ENCODE measurements at regions not wholly inside any gene's neighbourhood (a gene's known extent, or its start where the extent isn't known, plus 50 kb on each side); places are given as distances from the start of the nearest gene placed in this dataset.

DNA sequence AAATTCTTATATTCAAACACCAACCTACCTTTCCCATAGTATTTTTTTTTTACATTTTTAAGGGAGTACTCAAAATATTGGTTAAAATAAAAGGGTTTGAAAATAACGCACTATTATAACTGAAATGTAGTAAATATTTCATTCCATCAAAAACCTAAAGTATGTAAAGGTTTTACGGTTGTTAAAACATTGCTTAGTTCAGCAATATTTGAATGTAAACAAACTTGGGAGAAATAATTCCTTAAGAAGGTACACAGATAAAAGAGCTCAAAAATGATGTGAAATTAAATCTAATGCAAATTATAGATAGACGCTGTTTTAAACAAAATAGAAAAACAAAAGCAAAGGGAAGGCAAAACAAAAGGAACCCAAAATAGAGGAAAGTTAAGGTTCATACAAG is 1476.9 kb downstream of the PCDH18 start:
- TF ChIP-seq, protein P1, sequence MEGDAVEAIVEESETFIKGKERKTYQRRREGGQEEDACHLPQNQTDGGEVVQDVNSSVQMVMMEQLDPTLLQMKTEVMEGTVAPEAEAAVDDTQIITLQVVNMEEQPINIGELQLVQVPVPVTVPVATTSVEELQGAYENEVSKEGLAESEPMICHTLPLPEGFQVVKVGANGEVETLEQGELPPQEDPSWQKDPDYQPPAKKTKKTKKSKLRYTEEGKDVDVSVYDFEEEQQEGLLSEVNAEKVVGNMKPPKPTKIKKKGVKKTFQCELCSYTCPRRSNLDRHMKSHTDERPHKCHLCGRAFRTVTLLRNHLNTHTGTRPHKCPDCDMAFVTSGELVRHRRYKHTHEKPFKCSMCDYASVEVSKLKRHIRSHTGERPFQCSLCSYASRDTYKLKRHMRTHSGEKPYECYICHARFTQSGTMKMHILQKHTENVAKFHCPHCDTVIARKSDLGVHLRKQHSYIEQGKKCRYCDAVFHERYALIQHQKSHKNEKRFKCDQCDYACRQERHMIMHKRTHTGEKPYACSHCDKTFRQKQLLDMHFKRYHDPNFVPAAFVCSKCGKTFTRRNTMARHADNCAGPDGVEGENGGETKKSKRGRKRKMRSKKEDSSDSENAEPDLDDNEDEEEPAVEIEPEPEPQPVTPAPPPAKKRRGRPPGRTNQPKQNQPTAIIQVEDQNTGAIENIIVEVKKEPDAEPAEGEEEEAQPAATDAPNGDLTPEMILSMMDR (IDR thresholded peaks at IDR 0.05; ENCODE audit: insufficient read depth, low read length, severe bottlenecking), result no peak
- Histone ChIP-seq H3K27me3 (ENCODE audit: control insufficient read depth, insufficient read depth, low read length) (no peaks in the 10 kb centered on the region), H3K4me3 (ENCODE audit: low read depth, low read length) (no peak overlapping the region), H3K36me3 (ENCODE audit: control insufficient read depth, insufficient read depth, low read length) (no peaks in the 10 kb centered on the region)
- no peak for FAIRE-seq
- DNase-seq (ENCODE audit: low read depth), result no peak

DNA sequence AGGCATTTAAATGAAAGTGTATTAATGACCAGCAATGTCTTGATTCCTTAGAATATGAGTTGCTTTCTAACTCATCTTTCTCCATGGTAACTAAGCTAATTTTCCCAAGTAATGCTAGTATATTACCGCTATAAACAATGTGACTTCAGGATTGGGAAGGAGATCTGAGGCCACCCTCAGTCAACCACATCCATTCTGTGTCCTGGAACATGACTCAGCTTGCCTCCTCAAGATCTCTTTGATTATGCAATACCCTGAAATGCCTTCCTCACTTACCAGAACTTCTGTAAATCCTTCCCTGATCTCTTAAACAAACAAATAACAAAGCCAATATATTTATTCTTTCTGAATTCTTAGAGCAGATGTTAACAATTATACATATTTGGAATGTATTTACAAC is 1495.5 kb downstream of the PCDH18 start:
- DNase-seq (ENCODE audit: low read depth) (peak; percentile 52), FAIRE-seq (no peak)

DNA sequence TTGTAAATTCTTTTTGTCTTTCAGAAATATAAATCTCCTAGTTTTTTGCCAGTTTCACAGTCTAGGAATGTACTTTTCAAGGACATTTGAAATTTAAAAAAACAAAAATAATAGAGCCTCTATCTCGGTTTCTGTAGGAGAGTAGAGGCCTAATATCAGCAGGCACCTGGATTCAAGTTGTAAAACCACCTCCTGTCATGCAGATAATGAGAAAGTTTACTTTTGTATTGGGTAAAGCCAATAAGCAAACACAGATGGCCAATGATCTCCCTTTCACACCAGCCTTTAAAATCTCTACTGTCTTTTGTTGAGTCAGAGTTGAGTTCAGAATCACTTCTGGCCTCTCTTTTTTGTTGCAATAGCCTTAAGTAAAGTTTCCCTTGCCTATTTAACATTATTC is 1499.9 kb downstream of the PCDH18 start:
- no peak for DNase-seq (ENCODE audit: low read depth)
- no peaks in the 10 kb centered on the region for H3K36me3 ChIP-seq (ENCODE audit: control insufficient read depth, insufficient read depth, low read length)
- H3K27me3 ChIP-seq (ENCODE audit: control insufficient read depth, insufficient read depth, low read length), result no peaks in the 10 kb centered on the region
- no peak for FAIRE-seq
- TF ChIP-seq, protein P1 (IDR thresholded peaks at IDR 0.05; ENCODE audit: insufficient read depth, low read length, severe bottlenecking), result no peak
- H3K4me3 ChIP-seq (ENCODE audit: low read depth, low read length), result no peak overlapping the region

More for the DNA sequence above, 1495.5 kb downstream of the PCDH18 start:
- Histone ChIP-seq H3K36me3 (ENCODE audit: control insufficient read depth, insufficient read depth, low read length) (no peaks in the 10 kb centered on the region), H3K27me3 (ENCODE audit: control insufficient read depth, insufficient read depth, low read length) (no peaks in the 10 kb centered on the region), H3K4me3 (ENCODE audit: low read depth, low read length) (no peak overlapping the region)
- TF ChIP-seq, protein P1 (IDR thresholded peaks at IDR 0.05; ENCODE audit: insufficient read depth, low read length, severe bottlenecking), result no peak

DNA sequence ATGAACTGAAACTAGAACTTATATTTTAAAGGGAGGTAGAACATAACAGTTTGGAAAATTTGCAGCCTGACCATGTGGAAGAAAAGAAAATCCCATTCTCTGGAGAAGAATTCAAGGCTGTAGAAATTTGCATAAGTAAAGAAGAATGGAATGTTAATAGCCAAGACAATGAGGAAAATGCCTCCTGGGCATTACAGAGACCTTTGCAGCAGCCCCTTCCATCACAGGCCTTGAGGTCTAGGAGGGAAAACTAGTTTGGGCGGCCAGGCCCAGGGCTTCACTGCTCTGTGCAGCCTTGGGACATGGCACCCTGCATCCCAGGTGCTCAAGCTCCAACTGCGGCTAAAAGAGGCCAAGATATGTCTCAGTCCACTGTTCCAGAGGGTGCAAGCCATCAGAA is 1506.8 kb downstream of the PCDH18 start:
- no peaks in the 10 kb centered on the region for H3K27me3 ChIP-seq (ENCODE audit: control insufficient read depth, insufficient read depth, low read length)
- no peak for DNase-seq (ENCODE audit: low read depth)
- no peak for FAIRE-seq
- H3K4me3 ChIP-seq (ENCODE audit: low read depth, low read length), result no peak overlapping the region
- TF ChIP-seq, protein P1 (IDR thresholded peaks at IDR 0.05; ENCODE audit: insufficient read depth, low read length, severe bottlenecking), result no peak
- H3K36me3 ChIP-seq (ENCODE audit: control insufficient read depth, insufficient read depth, low read length), result no peaks in the 10 kb centered on the region

DNA sequence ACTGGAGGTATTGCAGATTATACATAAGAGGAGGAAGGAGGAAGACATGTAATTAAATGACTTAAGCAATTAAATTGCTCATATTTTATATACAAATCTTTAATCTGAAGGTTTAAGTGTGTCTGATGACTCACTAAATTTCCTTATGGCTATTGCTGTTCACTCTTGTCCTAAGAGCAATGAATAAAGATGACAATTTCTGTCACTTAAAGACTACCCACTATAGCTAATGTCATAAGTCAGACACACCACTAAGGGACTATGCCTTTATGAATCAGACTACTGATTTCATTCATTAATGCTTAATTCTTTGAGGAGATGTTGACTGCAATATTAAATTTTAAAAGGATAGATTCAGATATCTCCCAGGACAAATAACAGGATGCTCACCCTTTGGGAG is 1514.7 kb downstream of the PCDH18 start:
- Histone ChIP-seq H3K27me3 (ENCODE audit: control insufficient read depth, insufficient read depth, low read length) (no peaks in the 10 kb centered on the region), H3K4me3 (ENCODE audit: low read depth, low read length) (no peak overlapping the region), H3K36me3 (ENCODE audit: control insufficient read depth, insufficient read depth, low read length) (no peaks in the 10 kb centered on the region)
- FAIRE-seq (no peak), DNase-seq (ENCODE audit: low read depth) (no peak)
- TF ChIP-seq, protein P1 (IDR thresholded peaks at IDR 0.05; ENCODE audit: insufficient read depth, low read length, severe bottlenecking), result no peak

DNA sequence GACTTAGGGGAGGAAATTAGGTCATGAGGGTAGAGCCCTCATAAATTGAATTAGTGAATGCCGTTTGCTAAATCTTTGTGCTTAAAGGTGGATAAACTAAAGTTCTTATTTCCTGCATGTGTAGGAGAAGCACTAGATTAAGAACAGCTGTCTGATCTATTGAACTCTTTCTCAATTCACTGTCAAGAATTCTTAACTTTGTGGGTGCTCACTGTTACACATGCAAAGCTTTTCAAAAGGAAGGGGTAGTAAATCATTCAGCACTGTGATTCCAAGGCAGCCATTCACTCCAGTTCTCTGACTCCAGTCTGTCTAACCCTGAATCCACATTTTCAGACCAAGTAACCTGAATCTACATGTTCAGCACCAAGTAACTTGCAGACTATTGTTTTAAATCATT is 1520.1 kb downstream of the PCDH18 start:
- no peaks in the 10 kb centered on the region for H3K27me3 ChIP-seq (ENCODE audit: control insufficient read depth, insufficient read depth, low read length)
- FAIRE-seq, result no peak

More for the DNA sequence above, 1520.1 kb downstream of the PCDH18 start:
- no peak for DNase-seq (ENCODE audit: low read depth)
- TF ChIP-seq, protein P1 (IDR thresholded peaks at IDR 0.05; ENCODE audit: insufficient read depth, low read length, severe bottlenecking), result no peak
- H3K4me3 ChIP-seq (ENCODE audit: low read depth, low read length), result no peak overlapping the region
- no peaks in the 10 kb centered on the region for H3K36me3 ChIP-seq (ENCODE audit: control insufficient read depth, insufficient read depth, low read length)
